RWPE2 (cell line): ENCODE measurements at regions not wholly inside any gene's neighbourhood (a gene's known extent, or its start where the extent isn't known, plus 50 kb on each side); places are given as distances from the start of the nearest gene placed in this dataset.

ENCODE experiments used
- ATAC-seq: fragments of 200-7000 bp; cut with Tn5 transposase; 3 replicates; pipeline ENCODE4 v1.9.1; 2021; ENCODE audit warnings: low read depth
- DNase-seq: peaks from one replicate; pipeline ENCODE4 v3.0.0-alpha.2; 2020; ENCODE audit warnings: low spot score
- H3K27ac ChIP-seq: fragments of 450-650 bp; 2 replicates; pipeline ENCODE4 v1.5.1; 2017; ENCODE audit warnings: mild to moderate bottlenecking; ENCODE audit not compliant: poor library complexity, severe bottlenecking
- H3K27me3 ChIP-seq: fragments of 250-450 bp; sonication (Bioruptor Pico); 2 replicates; pipeline ENCODE4 v1.5.1; 2021; ENCODE audit warnings: mild to moderate bottlenecking, moderate library complexity; ENCODE audit not compliant: insufficient read depth, poor library complexity, severe bottlenecking
- H3K36me3 ChIP-seq: fragments of 250-450 bp; sonication (Bioruptor Pico); 2 replicates; pipeline ENCODE4 v1.5.1; 2020; ENCODE audit warnings: low read depth, mild to moderate bottlenecking, moderate library complexity
- H3K4me1 ChIP-seq: fragments of 250-450 bp; sonication (Bioruptor Pico); 2 replicates; pipeline ENCODE4 v1.5.1; 2021; ENCODE audit warnings: mild to moderate bottlenecking, moderate library complexity; ENCODE audit not compliant: insufficient read depth, poor library complexity, severe bottlenecking
- H3K4me3 ChIP-seq: fragments of 250-450 bp; sonication (Bioruptor Pico); 2 replicates; pipeline ENCODE4 v1.5.1; 2021; ENCODE audit warnings: mild to moderate bottlenecking, moderate library complexity; ENCODE audit not compliant: severe bottlenecking
- H3K9me3 ChIP-seq: fragments of 250-450 bp; sonication (Bioruptor Pico); 2 replicates; pipeline ENCODE4 v1.5.1; 2021; ENCODE audit warnings: mild to moderate bottlenecking, moderate library complexity; ENCODE audit not compliant: severe bottlenecking
- CTCF ChIP-seq: fragments of 450-650 bp; IDR thresholded peaks from one replicate; pipeline ENCODE4 v1.5.1; 2017; ENCODE audit warnings: mild to moderate bottlenecking, moderate library complexity; ENCODE audit not compliant: poor library complexity, severe bottlenecking

- TF ChIP-seq CTCF: no peak
- DNase-seq (no peak), ATAC-seq (no peak)
- no peaks in the 10 kb centered on the region for H3K27me3 ChIP-seq
- H3K36me3 ChIP-seq: no peaks in the 10 kb centered on the region
- no peak overlapping the region for H3K27ac ChIP-seq
- H3K9me3 ChIP-seq: no peaks in the 10 kb centered on the region
- peaks cover 24% of the 10 kb centered on the region for H3K4me1 ChIP-seq
- no peak overlapping the region for H3K4me3 ChIP-seq
These were observed 262.3 kb downstream of the TAF11L14 start for GRCh38 chr5:17896605-17897004.

GRCh38 chr5:17897776-17898175 is 263.5 kb downstream of the TAF11L14 start:
- H3K4me3 ChIP-seq: no peak overlapping the region
- DNase-seq: no peak
- H3K9me3 ChIP-seq: no peaks in the 10 kb centered on the region
- no peaks in the 10 kb centered on the region for H3K27me3 ChIP-seq
- H3K36me3 ChIP-seq: no peaks in the 10 kb centered on the region
- peak; percentile 64 for ATAC-seq
- peaks cover 24% of the 10 kb centered on the region for H3K4me1 ChIP-seq
- H3K27ac ChIP-seq: no peak overlapping the region
- no peak for TF ChIP-seq CTCF

GRCh38 chr5:17898766-17899165 is 264.5 kb downstream of the TAF11L14 start:
- no peak overlapping the region for H3K4me3 ChIP-seq
- no peaks in the 10 kb centered on the region for H3K36me3 ChIP-seq
- ATAC-seq: no peak
- no peak overlapping the region for H3K27ac ChIP-seq
- H3K27me3 ChIP-seq: no peaks in the 10 kb centered on the region
- no peak for DNase-seq
- no peaks in the 10 kb centered on the region for H3K9me3 ChIP-seq
- no peak for TF ChIP-seq CTCF
- peaks cover 24% of the 10 kb centered on the region for H3K4me1 ChIP-seq

GRCh38 chr5:17907094-17907493 is 272.8 kb downstream of the TAF11L14 start:
- no peaks in the 10 kb centered on the region for H3K9me3 ChIP-seq
- H3K27me3 ChIP-seq: peaks cover 19% of the 10 kb centered on the region
- peaks cover 9% of the 10 kb centered on the region for H3K4me1 ChIP-seq
- H3K27ac ChIP-seq: no peak overlapping the region
- no peaks in the 10 kb centered on the region for H3K36me3 ChIP-seq
- no peak for TF ChIP-seq CTCF
- ATAC-seq (no peak), DNase-seq (no peak)
- H3K4me3 ChIP-seq: no peak overlapping the region

GRCh38 chr5:17910318-17910717 is 276.1 kb downstream of the TAF11L14 start:
- DNase-seq (no peak), ATAC-seq (peak; percentile 99)
- Histone ChIP-seq H3K9me3 (no peaks in the 10 kb centered on the region), H3K4me3 (no peak overlapping the region), H3K4me1 (peaks cover 9% of the 10 kb centered on the region), H3K27ac (no peak overlapping the region), H3K27me3 (peaks cover 30% of the 10 kb centered on the region), H3K36me3 (no peaks in the 10 kb centered on the region)
- TF ChIP-seq CTCF: no peak
